NCI-H748 (cell line): ENCODE measurements at regions not wholly inside any gene's neighbourhood (a gene's known extent, or its start where the extent isn't known, plus 50 kb on each side); places are given as distances from the start of the nearest gene placed in this dataset.
"Not testable (repeated sequence)": the region's sequence is repeated elsewhere in the genome, so short reads cannot be mapped to it uniquely, and the experiment has no call there.

Experiments
- DNase-seq: peaks from one replicate; lab custom pipeline; 2025; ENCODE audit not compliant: unreplicated experiment; lab: John Stamatoyannopoulos, UW

GRCh38 chr6:166253778-166254204 lies 54.4 kb downstream of the PRR18 start:
- no peak for DNase-seq

GRCh38 chr6:166253281-166253681 lies 54.9 kb downstream of the PRR18 start:
- DNase-seq, result peak; percentile 68

GRCh38 chr6:166252601-166253000 lies 55.6 kb downstream of the PRR18 start:
- DNase-seq, result no peak

GRCh38 chr6:166251655-166252054 lies 56.5 kb downstream of the PRR18 start:
- DNase-seq, result peak; percentile 22

- no peak for DNase-seq
These were observed 57.0 kb downstream of the PRR18 start for GRCh38 chr6:166251211-166251610.

- DNase-seq, result not testable (repeated sequence)
These were observed 59.0 kb downstream of the PRR18 start for GRCh38 chr6:166249061-166249785.

GRCh38 chr6:166245148-166245547 lies 63.0 kb downstream of the PRR18 start:
- DNase-seq, result no peak

- no peak for DNase-seq
These were observed 63.7 kb downstream of the PRR18 start for GRCh38 chr6:166244353-166245045.

GRCh38 chr6:166242888-166243287 lies 65.3 kb downstream of the PRR18 start:
- no peak for DNase-seq

GRCh38 chr6:166241974-166242373 lies 66.2 kb downstream of the PRR18 start:
- no peak for DNase-seq

GRCh38 chr6:166240889-166241288 lies 67.3 kb downstream of the PRR18 start:
- no peak for DNase-seq

- no peak for DNase-seq
These were observed 70.0 kb upstream of the TBXT start for GRCh38 chr6:166237617-166238016.

- DNase-seq, result no peak
These were observed 68.9 kb upstream of the TBXT start for GRCh38 chr6:166236596-166236995.

- DNase-seq, result no peak
These were observed 68.1 kb upstream of the TBXT start for GRCh38 chr6:166235666-166236292.

GRCh38 chr6:166231181-166231580 lies 63.5 kb upstream of the TBXT start:
- DNase-seq, result not testable (repeated sequence)

GRCh38 chr6:166228839-166229528 lies 61.3 kb upstream of the TBXT start:
- DNase-seq, result no peak

GRCh38 chr6:166228425-166228824 lies 60.8 kb upstream of the TBXT start:
- DNase-seq, result no peak

GRCh38 chr6:166223079-166223478 lies 55.4 kb upstream of the TBXT start:
- no peak for DNase-seq

GRCh38 chr6:166222631-166223030 lies 55.0 kb upstream of the TBXT start:
- no peak for DNase-seq

- no peak for DNase-seq
These were observed 54.0 kb upstream of the TBXT start for GRCh38 chr6:166221636-166222035.

- DNase-seq, result no peak
These were observed 53.4 kb upstream of the TBXT start for GRCh38 chr6:166221040-166221439.
